Mucosa of rectum (tissue), 2 donors: ENCODE measurements at regions not wholly inside any gene's neighbourhood (a gene's known extent, or its start where the extent isn't known, plus 50 kb on each side); places are given as distances from the start of the nearest gene placed in this dataset.

Experiments used
- H3K27ac ChIP-seq, 2 donors: one replicate each; pipeline ENCODE4 v1.7.0; 2013; ENCODE audit warnings: inconsistent platforms in 2 of 2, low read depth in 2 of 2, low read length in 2 of 2
- H3K27me3 ChIP-seq, 2 donors: one replicate each; pipeline ENCODE4 v1.7.0; 2013; ENCODE audit warnings: low read length in 2 of 2; ENCODE audit not compliant: control insufficient read depth in 2 of 2, insufficient read depth in 2 of 2
- H3K36me3 ChIP-seq, 2 donors: one replicate each; pipeline ENCODE4 v1.7.0; 2013; ENCODE audit warnings: low read length in 2 of 2; ENCODE audit not compliant: control insufficient read depth in 2 of 2, insufficient read depth in 2 of 2
- H3K4me1 ChIP-seq, 2 donors: one replicate each; pipeline ENCODE4 v1.7.0; 2013; ENCODE audit warnings: low read length in 2 of 2, mild to moderate bottlenecking in 1 of 2; ENCODE audit not compliant: control insufficient read depth in 2 of 2, insufficient read depth in 2 of 2
- H3K4me3 ChIP-seq, 2 donors: one replicate each; pipeline ENCODE4 v1.7.0; 2013; ENCODE audit warnings: low read length in 2 of 2
- H3K9ac ChIP-seq, 2 donors: one replicate each; pipeline ENCODE4 v1.7.0; 2013; ENCODE audit warnings: low read length in 2 of 2, low read depth in 1 of 2, mild to moderate bottlenecking in 1 of 2
- H3K9me3 ChIP-seq, 2 donors: one replicate each; pipeline ENCODE4 v1.7.0; 2013; ENCODE audit warnings: low read length in 2 of 2; ENCODE audit not compliant: control insufficient read depth in 2 of 2
- donor health status: healthy.
- donor health status: Normal muscosa, but diverticular disease.

- Histone ChIP-seq H3K27ac (no peak overlapping the region), H3K4me3 (no peak overlapping the region), H3K36me3 (no peaks in the 10 kb centered on the region), H3K27me3 (no peaks in the 10 kb centered on the region), H3K9ac (no peak overlapping the region), H3K4me1 (no peaks in the 10 kb centered on the region), H3K9me3 (no peaks in the 10 kb centered on the region)
These were observed 690.7 kb downstream of the RWDD3 start for GRCh38 chr1:95924684-95925083.

- H3K9ac ChIP-seq = no peak overlapping the region
- no peaks in the 10 kb centered on the region for H3K27me3 ChIP-seq
- H3K4me3 ChIP-seq = no peak overlapping the region
- H3K9me3 ChIP-seq = no peaks in the 10 kb centered on the region
- H3K4me1 ChIP-seq = no peaks in the 10 kb centered on the region
- no peaks in the 10 kb centered on the region for H3K36me3 ChIP-seq
- H3K27ac ChIP-seq = no peak overlapping the region
These were observed 692.3 kb downstream of the RWDD3 start for GRCh38 chr1:95926331-95926730.

GRCh38 chr1:95927061-95927460, 693.1 kb downstream of the RWDD3 start:
- Histone ChIP-seq H3K4me1 (no peaks in the 10 kb centered on the region), H3K27ac (no peak overlapping the region), H3K27me3 (no peaks in the 10 kb centered on the region), H3K9me3 (no peaks in the 10 kb centered on the region), H3K4me3 (no peak overlapping the region), H3K9ac (no peak overlapping the region), H3K36me3 (no peaks in the 10 kb centered on the region)

GRCh38 chr1:95935719-95936118, 701.7 kb downstream of the RWDD3 start:
- Histone ChIP-seq H3K27me3 (no peaks in the 10 kb centered on the region), H3K4me1 (no peaks in the 10 kb centered on the region), H3K9ac (no peak overlapping the region), H3K9me3 (no peaks in the 10 kb centered on the region), H3K4me3 (no peak overlapping the region), H3K36me3 (no peaks in the 10 kb centered on the region), H3K27ac (no peak overlapping the region)

- Histone ChIP-seq H3K4me3 (no peak overlapping the region), H3K9ac (no peak overlapping the region), H3K36me3 (no peaks in the 10 kb centered on the region), H3K27ac (no peak overlapping the region), H3K27me3 (no peaks in the 10 kb centered on the region), H3K9me3 (no peaks in the 10 kb centered on the region), H3K4me1 (no peaks in the 10 kb centered on the region)
These were observed 707.2 kb downstream of the RWDD3 start for GRCh38 chr1:95941121-95941798.

- no peak overlapping the region for H3K9ac ChIP-seq
- no peaks in the 10 kb centered on the region for H3K27me3 ChIP-seq
- H3K4me3 ChIP-seq = no peak overlapping the region
- no peaks in the 10 kb centered on the region for H3K9me3 ChIP-seq
- H3K36me3 ChIP-seq = no peaks in the 10 kb centered on the region
- H3K27ac ChIP-seq = no peak overlapping the region
- H3K4me1 ChIP-seq = no peaks in the 10 kb centered on the region
These were observed 714.0 kb downstream of the RWDD3 start for GRCh38 chr1:95948023-95948422.

GRCh38 chr1:95951371-95952102, 717.5 kb downstream of the RWDD3 start:
- Histone ChIP-seq H3K4me3 (no peak overlapping the region), H3K27me3 (no peaks in the 10 kb centered on the region), H3K4me1 (no peaks in the 10 kb centered on the region), H3K9ac (no peak overlapping the region), H3K9me3 (no peaks in the 10 kb centered on the region), H3K27ac (no peak overlapping the region), H3K36me3 (no peaks in the 10 kb centered on the region)

GRCh38 chr1:95953015-95953414, 719.0 kb downstream of the RWDD3 start:
- H3K4me1 ChIP-seq = no peaks in the 10 kb centered on the region
- no peaks in the 10 kb centered on the region for H3K27me3 ChIP-seq
- H3K9me3 ChIP-seq = no peaks in the 10 kb centered on the region
- no peaks in the 10 kb centered on the region for H3K36me3 ChIP-seq
- no peak overlapping the region for H3K9ac ChIP-seq
- H3K27ac ChIP-seq = no peak overlapping the region
- H3K4me3 ChIP-seq = no peak overlapping the region

GRCh38 chr1:95954585-95954984, 720.6 kb downstream of the RWDD3 start:
- no peak overlapping the region for H3K9ac ChIP-seq
- H3K4me3 ChIP-seq = no peak overlapping the region
- no peaks in the 10 kb centered on the region for H3K36me3 ChIP-seq
- H3K4me1 ChIP-seq = no peaks in the 10 kb centered on the region
- no peaks in the 10 kb centered on the region for H3K27me3 ChIP-seq
- no peak overlapping the region for H3K27ac ChIP-seq
- no peaks in the 10 kb centered on the region for H3K9me3 ChIP-seq

GRCh38 chr1:95956215-95956614, 722.2 kb downstream of the RWDD3 start:
- Histone ChIP-seq H3K36me3 (no peaks in the 10 kb centered on the region), H3K9me3 (no peaks in the 10 kb centered on the region), H3K27me3 (no peaks in the 10 kb centered on the region), H3K4me1 (no peaks in the 10 kb centered on the region), H3K9ac (no peak overlapping the region), H3K4me3 (no peak overlapping the region), H3K27ac (no peak overlapping the region)
